OCI-LY1 (cell line): ENCODE measurements at regions not wholly inside any gene's neighbourhood (a gene's known extent, or its start where the extent isn't known, plus 50 kb on each side); places are given as distances from the start of the nearest gene placed in this dataset.

Source experiments
- H2AFZ ChIP-seq: fragments of 200-600 bp; sonication (generic), shearing (Covaris generic); 2 replicates; pipeline ENCODE4 v1.6.0; 2014; ENCODE audit warnings: antibody characterized with exemption, mild to moderate bottlenecking, low read length
- H3F3A ChIP-seq: fragments of 200-600 bp; sonication (generic), shearing (Covaris generic); 2 replicates; pipeline ENCODE4 v1.6.0; 2014; ENCODE audit warnings: mild to moderate bottlenecking, antibody characterized with exemption, low read length, moderate library complexity; ENCODE audit not compliant: insufficient read depth
- H3K27ac ChIP-seq: fragments of 200-600 bp; sonication (generic); 2 replicates; pipeline ENCODE4 v1.5.1; 2014; ENCODE audit warnings: low read length, mixed run types, mild to moderate bottlenecking, low read depth; ENCODE audit not compliant: poor library complexity, severe bottlenecking
- H3K27me3 ChIP-seq: fragments of 200-600 bp; sonication (generic); 2 replicates; pipeline ENCODE4 v1.6.0; 2014; ENCODE audit warnings: antibody characterized with exemption, mild to moderate bottlenecking, low read length, moderate library complexity; ENCODE audit not compliant: insufficient read depth
- H3K36me3 ChIP-seq: fragments of 200-600 bp; sonication (generic); 2 replicates; pipeline ENCODE4 v1.6.1; 2014; ENCODE audit warnings: mild to moderate bottlenecking, antibody characterized with exemption, low read length, moderate library complexity, mixed read lengths; ENCODE audit not compliant: insufficient read depth
- H3K4me1 ChIP-seq: fragments of 200-600 bp; sonication (generic); 2 replicates; pipeline ENCODE4 v1.5.1; 2014; ENCODE audit warnings: mild to moderate bottlenecking, low read length, moderate library complexity; ENCODE audit not compliant: insufficient read depth, severe bottlenecking
- H3K4me2 ChIP-seq: fragments of 200-600 bp; sonication (generic), shearing (Covaris generic); 2 replicates; pipeline ENCODE4 v1.6.1; 2014; ENCODE audit warnings: low read length
- H3K4me3 ChIP-seq: fragments of 200-600 bp; sonication (generic); 2 replicates; pipeline ENCODE4 v1.5.1; 2014; ENCODE audit warnings: low read length, low read depth, mild to moderate bottlenecking, mixed read lengths; ENCODE audit not compliant: poor library complexity, severe bottlenecking
- H3K79me2 ChIP-seq: fragments of 200-600 bp; shearing (Covaris generic); 2 replicates; pipeline ENCODE4 v1.6.1; 2016; ENCODE audit warnings: mixed run types, low read length, mixed read lengths; ENCODE audit not compliant: insufficient read depth
- H3K9ac ChIP-seq: fragments of 200-600 bp; sonication (generic), shearing (Covaris generic); 2 replicates; pipeline ENCODE4 v1.6.1; 2014; ENCODE audit warnings: mild to moderate bottlenecking, low read length, mixed read lengths
- H3K9me2 ChIP-seq: fragments of 200-600 bp; sonication (generic), shearing (Covaris generic); 2 replicates; pipeline ENCODE4 v1.6.1; 2014; ENCODE audit warnings: low read depth, mild to moderate bottlenecking, low read length, mixed read lengths
- H3K9me3 ChIP-seq: fragments of 200-600 bp; shearing (Covaris generic); 2 replicates; pipeline ENCODE4 v1.6.1; 2014; ENCODE audit warnings: low read length, mixed read lengths
- H4K20me1 ChIP-seq: fragments of 200-600 bp; sonication (generic), shearing (Covaris generic); 2 replicates; pipeline ENCODE4 v1.6.0; 2016; ENCODE audit warnings: mild to moderate bottlenecking, low read length; ENCODE audit not compliant: insufficient read depth
- CTCF ChIP-seq: fragments of 200-600 bp; sonication (generic), shearing (Covaris generic); IDR thresholded peaks from 2 replicates; pipeline ENCODE4 v1.5.1; 2017; ENCODE audit warnings: mild to moderate bottlenecking, antibody characterized with exemption, low read length, moderate library complexity, mixed read lengths
- EZH2 ChIP-seq: fragments of 200-600 bp; sonication (generic), shearing (Covaris generic); IDR thresholded peaks from 2 replicates; pipeline ENCODE4 v1.8.0; 2017; ENCODE audit warnings: borderline replicate concordance, mixed run types, mild to moderate bottlenecking, antibody characterized with exemption, low read length, moderate library complexity, mixed read lengths

GRCh38 chr2:66968946-66969345, 428.2 kb upstream of the ETAA1 start:
- H2AFZ ChIP-seq: no peak overlapping the region
- no peak overlapping the region for H3K27ac ChIP-seq
- H3K4me3 ChIP-seq: no peak overlapping the region
- H3K9me3 ChIP-seq: no peaks in the 10 kb centered on the region
- no peaks in the 10 kb centered on the region for H3K79me2 ChIP-seq
- no peak for TF ChIP-seq EZH2
- TF ChIP-seq CTCF: no peak
- no peaks in the 10 kb centered on the region for H3K4me1 ChIP-seq
- no peak overlapping the region for H3K9ac ChIP-seq
- H3K9me2 ChIP-seq: no peaks in the 10 kb centered on the region
- no peaks in the 10 kb centered on the region for H3F3A ChIP-seq
- H4K20me1 ChIP-seq: no peaks in the 10 kb centered on the region
- no peak overlapping the region for H3K4me2 ChIP-seq
- no peaks in the 10 kb centered on the region for H3K27me3 ChIP-seq
- no peaks in the 10 kb centered on the region for H3K36me3 ChIP-seq

GRCh38 chr2:66981074-66981473, 416.1 kb upstream of the ETAA1 start:
- Histone ChIP-seq H3K79me2 (no peaks in the 10 kb centered on the region), H3K4me3 (no peak overlapping the region), H2AFZ (no peak overlapping the region), H3K27me3 (no peaks in the 10 kb centered on the region), H3K4me2 (no peak overlapping the region), H3K4me1 (no peaks in the 10 kb centered on the region), H3K9me2 (no peaks in the 10 kb centered on the region), H4K20me1 (no peaks in the 10 kb centered on the region), H3K36me3 (no peaks in the 10 kb centered on the region), H3K9ac (no peak overlapping the region), H3K9me3 (no peaks in the 10 kb centered on the region), H3F3A (no peaks in the 10 kb centered on the region), H3K27ac (no peak overlapping the region)
- TF ChIP-seq EZH2: no peak
- no peak for TF ChIP-seq CTCF

GRCh38 chr2:66982766-66983165, 414.4 kb upstream of the ETAA1 start:
- H3K4me1 ChIP-seq: no peaks in the 10 kb centered on the region
- no peaks in the 10 kb centered on the region for H3K36me3 ChIP-seq
- no peaks in the 10 kb centered on the region for H3K9me2 ChIP-seq
- H3K27ac ChIP-seq: no peak overlapping the region
- H3K4me2 ChIP-seq: no peak overlapping the region
- TF ChIP-seq EZH2 (no peak), CTCF (no peak)
- no peaks in the 10 kb centered on the region for H3K79me2 ChIP-seq
- H3K9me3 ChIP-seq: no peaks in the 10 kb centered on the region
- no peak overlapping the region for H3K9ac ChIP-seq
- H2AFZ ChIP-seq: no peak overlapping the region
- no peaks in the 10 kb centered on the region for H4K20me1 ChIP-seq
- no peak overlapping the region for H3K4me3 ChIP-seq
- no peaks in the 10 kb centered on the region for H3F3A ChIP-seq
- no peaks in the 10 kb centered on the region for H3K27me3 ChIP-seq
